Neural cell (in vitro differentiated cells): ENCODE measurements at regions not wholly inside any gene's neighbourhood (a gene's known extent, or its start where the extent isn't known, plus 50 kb on each side); places are given as distances from the start of the nearest gene placed in this dataset.

Experiments
- EP300 ChIP-seq: fragments of 450-650 bp; conservative IDR thresholded peaks from 2 replicates; pipeline ENCODE4 v1.6.1; 2014; ENCODE audit warnings: antibody characterized with exemption, mild to moderate bottlenecking, moderate library complexity; ENCODE audit not compliant: poor library complexity, severe bottlenecking
- POLR2AphosphoS5 ChIP-seq: IDR thresholded peaks from 2 replicates; pipeline ENCODE4 v1.6.1; 2012
- RAD21 ChIP-seq: fragments of 450-650 bp; conservative IDR thresholded peaks from 2 replicates; pipeline ENCODE4 v1.6.1; 2014; ENCODE audit warnings: antibody characterized with exemption, mild to moderate bottlenecking, moderate library complexity
- TF ChIP-seq, protein P1 (sequence below): fragments of 450-650 bp; IDR thresholded peaks from 2 replicates; pipeline ENCODE4 v1.5.1; 2014; ENCODE audit warnings: antibody characterized with exemption, mild to moderate bottlenecking, moderate library complexity; ENCODE audit not compliant: poor library complexity, severe bottlenecking

DNA sequence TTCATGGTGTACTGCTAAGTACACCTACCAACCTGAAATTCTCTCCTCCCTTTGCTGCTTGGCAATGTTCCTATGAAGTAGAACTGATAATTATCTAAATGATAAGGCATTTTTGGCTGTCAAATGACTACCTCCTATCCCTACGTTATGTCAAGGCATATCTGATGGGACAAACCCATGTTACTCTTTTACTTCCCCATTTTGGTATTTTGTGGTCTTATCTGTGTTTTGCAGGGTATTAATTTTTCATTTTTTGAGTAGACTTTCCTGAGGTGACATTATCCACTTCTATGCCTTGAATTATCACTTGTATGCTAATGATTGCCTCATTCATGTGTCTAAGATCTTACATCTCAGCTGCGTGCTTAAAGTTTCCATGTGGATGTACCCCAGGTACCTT lies 499.6 kb upstream of the B3GALT2 start:
- TF ChIP-seq, protein P1, sequence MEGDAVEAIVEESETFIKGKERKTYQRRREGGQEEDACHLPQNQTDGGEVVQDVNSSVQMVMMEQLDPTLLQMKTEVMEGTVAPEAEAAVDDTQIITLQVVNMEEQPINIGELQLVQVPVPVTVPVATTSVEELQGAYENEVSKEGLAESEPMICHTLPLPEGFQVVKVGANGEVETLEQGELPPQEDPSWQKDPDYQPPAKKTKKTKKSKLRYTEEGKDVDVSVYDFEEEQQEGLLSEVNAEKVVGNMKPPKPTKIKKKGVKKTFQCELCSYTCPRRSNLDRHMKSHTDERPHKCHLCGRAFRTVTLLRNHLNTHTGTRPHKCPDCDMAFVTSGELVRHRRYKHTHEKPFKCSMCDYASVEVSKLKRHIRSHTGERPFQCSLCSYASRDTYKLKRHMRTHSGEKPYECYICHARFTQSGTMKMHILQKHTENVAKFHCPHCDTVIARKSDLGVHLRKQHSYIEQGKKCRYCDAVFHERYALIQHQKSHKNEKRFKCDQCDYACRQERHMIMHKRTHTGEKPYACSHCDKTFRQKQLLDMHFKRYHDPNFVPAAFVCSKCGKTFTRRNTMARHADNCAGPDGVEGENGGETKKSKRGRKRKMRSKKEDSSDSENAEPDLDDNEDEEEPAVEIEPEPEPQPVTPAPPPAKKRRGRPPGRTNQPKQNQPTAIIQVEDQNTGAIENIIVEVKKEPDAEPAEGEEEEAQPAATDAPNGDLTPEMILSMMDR: no peak
- TF ChIP-seq RAD21: no peak
- TF ChIP-seq POLR2AphosphoS5: no peak
- no peak for TF ChIP-seq EP300
